Breast epithelium (tissue), 4 donors: ENCODE measurements at regions not wholly inside any gene's neighbourhood (a gene's known extent, or its start where the extent isn't known, plus 50 kb on each side); places are given as distances from the start of the nearest gene placed in this dataset.

Experiments
- DNase-seq, 2 donors: peaks; one replicate each; pipeline ENCODE4 v3.0.0-alpha.2; 2019; ENCODE audit warnings: low spot score in 2 of 2
- H3K27ac ChIP-seq, 2 donors: fragments of 200-600 bp; sonication (generic) in 1 of 2; one replicate each; pipeline ENCODE4 v1.5.1; 2016 to 2019; ENCODE audit warnings: mild to moderate bottlenecking in 1 of 2
- H3K27me3 ChIP-seq, 2 donors: fragments of 200-600 bp; sonication (generic) in 1 of 2; one replicate each; pipeline versions ENCODE4 v1.5.1 to v1.6.0; 2017 to 2019; ENCODE audit warnings: control low read depth in 1 of 2, mild to moderate bottlenecking in 1 of 2
- H3K36me3 ChIP-seq: fragments of 200-600 bp; one replicate; pipeline ENCODE4 v1.5.1; 2019
- H3K4me1 ChIP-seq, 2 donors: fragments of 200-600 bp; sonication (generic); one replicate each; pipeline ENCODE4 v1.5.1; 2016 to 2019; ENCODE audit warnings: control low read depth in 1 of 2
- H3K4me3 ChIP-seq, 3 donors: fragments of 200-600 bp; sonication (generic); 1 replicate in 2 of 3; 2 replicates in 1 of 3; pipeline ENCODE4 v1.5.1; 2016 to 2019; ENCODE audit warnings: mild to moderate bottlenecking in 3 of 3, moderate library complexity in 2 of 3
- H3K9me3 ChIP-seq, 2 donors: fragments of 200-600 bp; sonication (generic) in 1 of 2; one replicate each; pipeline ENCODE4 v1.5.1; 2016 to 2019; ENCODE audit warnings: control low read depth in 1 of 2
- CTCF ChIP-seq, 3 donors: fragments of 450-650 bp; IDR thresholded peaks; one replicate each; pipeline ENCODE4 v1.5.1; 2016 to 2017; ENCODE audit warnings: antibody characterized with exemption in 3 of 3, mild to moderate bottlenecking in 3 of 3, moderate library complexity in 3 of 3
- POLR2A ChIP-seq: fragments of 450-650 bp; IDR thresholded peaks from one replicate; pipeline ENCODE4 v1.6.1; 2016; ENCODE audit warnings: antibody characterized with exemption, mild to moderate bottlenecking, moderate library complexity
- POLR2AphosphoS5 ChIP-seq, 3 donors: sonication (generic); formaldehyde crosslinking; IDR thresholded peaks; one replicate each; pipeline ENCODE4 v1.6.1; 2017; ENCODE audit warnings: antibody characterized with exemption in 3 of 3
- intact Hi-C: fragments of 100-400 bp; cut with DNase I; formaldehyde crosslinking; loops from one replicate; pipeline ENCODE4 v1.15.1; 2023; ENCODE audit warnings: low total_unique reads

GRCh38 chr3:157807280-157807679 is 298.9 kb downstream of the SHOX2 start:
- no peak for DNase-seq
- H3K27me3 ChIP-seq: no peaks in the 10 kb centered on the region
- no peak for TF ChIP-seq POLR2AphosphoS5 (IDR thresholded peaks at IDR 0.05)
- TF ChIP-seq POLR2A: no peak
- TF ChIP-seq CTCF (IDR thresholded peaks at IDR 0.05): no peak
- no peak overlapping the region for H3K27ac ChIP-seq
- intact Hi-C loops: loop anchor here (5.0 kb wide), 1 partner anchor 480 kb away; no protein-coding TSS in a partner anchor
- H3K36me3 ChIP-seq: no peaks in the 10 kb centered on the region
- no peaks in the 10 kb centered on the region for H3K9me3 ChIP-seq
- no peak overlapping the region for H3K4me3 ChIP-seq
- H3K4me1 ChIP-seq: no peaks in the 10 kb centered on the region

GRCh38 chr3:157805538-157805937 is 300.7 kb downstream of the SHOX2 start:
- TF ChIP-seq POLR2AphosphoS5 (IDR thresholded peaks at IDR 0.05) (no peak), POLR2A (no peak), CTCF (IDR thresholded peaks at IDR 0.05) (no peak)
- Histone ChIP-seq H3K4me1 (no peaks in the 10 kb centered on the region), H3K27ac (no peak overlapping the region), H3K27me3 (no peaks in the 10 kb centered on the region), H3K4me3 (no peak overlapping the region), H3K36me3 (no peaks in the 10 kb centered on the region), H3K9me3 (no peaks in the 10 kb centered on the region)
- intact Hi-C loops: loop anchor here (5.0 kb wide), 1 partner anchor 482 kb away; no protein-coding TSS in a partner anchor
- no peak for DNase-seq

- H3K27ac ChIP-seq: no peak overlapping the region
- no peaks in the 10 kb centered on the region for H3K27me3 ChIP-seq
- intact Hi-C loops: no loop called here
- no peak for TF ChIP-seq POLR2AphosphoS5 (IDR thresholded peaks at IDR 0.05)
- no peak for TF ChIP-seq POLR2A
- no peak for TF ChIP-seq CTCF (IDR thresholded peaks at IDR 0.05)
- no peak for DNase-seq
- peaks cover 0 to 3% of the 10 kb centered on the region in 2 donors for H3K9me3 ChIP-seq
- no peak overlapping the region for H3K4me3 ChIP-seq
- H3K36me3 ChIP-seq: no peaks in the 10 kb centered on the region
- H3K4me1 ChIP-seq: no peaks in the 10 kb centered on the region
Measured at GRCh38 chr3:157794771-157795170, 291.6 kb upstream of the VEPH1 start.

GRCh38 chr3:157793745-157794144 is 290.5 kb upstream of the VEPH1 start:
- Histone ChIP-seq H3K9me3 (no peaks in the 10 kb centered on the region), H3K4me1 (no peaks in the 10 kb centered on the region), H3K27ac (no peak overlapping the region), H3K4me3 (no peak overlapping the region), H3K27me3 (no peaks in the 10 kb centered on the region), H3K36me3 (no peaks in the 10 kb centered on the region)
- no peak for TF ChIP-seq POLR2AphosphoS5 (IDR thresholded peaks at IDR 0.05)
- no peak for TF ChIP-seq POLR2A
- no peak for TF ChIP-seq CTCF (IDR thresholded peaks at IDR 0.05)
- no peak for DNase-seq
- intact Hi-C loops: no loop called here

GRCh38 chr3:157789162-157789561 is 285.9 kb upstream of the VEPH1 start:
- no peak overlapping the region for H3K4me3 ChIP-seq
- no peaks in the 10 kb centered on the region for H3K27me3 ChIP-seq
- H3K9me3 ChIP-seq: no peaks in the 10 kb centered on the region
- TF ChIP-seq CTCF (IDR thresholded peaks at IDR 0.05): no peak
- TF ChIP-seq POLR2A: no peak
- no peak for TF ChIP-seq POLR2AphosphoS5 (IDR thresholded peaks at IDR 0.05)
- no peak for DNase-seq
- intact Hi-C loops: no loop called here
- H3K36me3 ChIP-seq: no peaks in the 10 kb centered on the region
- peaks cover 0 to 7% of the 10 kb centered on the region in 2 donors for H3K4me1 ChIP-seq
- H3K27ac ChIP-seq: no peak overlapping the region
